Heart left ventricle (tissue), 13 donors: ENCODE measurements at regions not wholly inside any gene's neighbourhood (a gene's known extent, or its start where the extent isn't known, plus 50 kb on each side); places are given as distances from the start of the nearest gene placed in this dataset.

Experiments
- POLR2A ChIP-seq, 2 donors: fragments of 450-650 bp; IDR thresholded peaks; one replicate each; pipeline ENCODE4 v1.6.1; 2017; ENCODE audit warnings: antibody characterized with exemption in 2 of 2, mild to moderate bottlenecking in 2 of 2, moderate library complexity in 2 of 2
- TF ChIP-seq, protein P1 (sequence below), 12 donors: fragments of 200-600 bp; sonication (generic) in 4 of 12; IDR thresholded peaks; one replicate each; pipeline versions ENCODE4 v1.5.0 to v1.8.0; 2018 to 2022; ENCODE audit warnings: antibody characterized with exemption in 12 of 12, mild to moderate bottlenecking in 5 of 12
- donor health status: ischemic (EF 13 %, LVEDD 7.1; RV severe dilation, severe dysfunction).
- donor health status: DM: no; HTN: yes; CAD: no.
- donor health status: DM: no; HTN: no; CAD: no.
- donor health status: ischemic (EF 25% LVEDD 6.9; RV normal size, moderate dysfunction).
- donor health status: ischemic (EF 25% LVEDD 5.7; RV mildly dilated, moderate dysfunction).
- donor health status: ischemic (EF 35%, LVEDD 5.7; RV mildly dilated, moderate dysfunction).
- donor health status: nonischemic (EF 11% LVEDD 7.7; RV severe dilation, severe dysfunction).
- donor health status: DM: yes; HTN: yes; CAD: no.
- donor health status: PGD.
- donor health status: ischemic (EF 29% LVEDD 5.4; RV normal size, mild dysfunction).
- donor health status: nonischemic (EF 23%, LVEDD 6.1; RV moderate dilation, normal function).

DNA sequence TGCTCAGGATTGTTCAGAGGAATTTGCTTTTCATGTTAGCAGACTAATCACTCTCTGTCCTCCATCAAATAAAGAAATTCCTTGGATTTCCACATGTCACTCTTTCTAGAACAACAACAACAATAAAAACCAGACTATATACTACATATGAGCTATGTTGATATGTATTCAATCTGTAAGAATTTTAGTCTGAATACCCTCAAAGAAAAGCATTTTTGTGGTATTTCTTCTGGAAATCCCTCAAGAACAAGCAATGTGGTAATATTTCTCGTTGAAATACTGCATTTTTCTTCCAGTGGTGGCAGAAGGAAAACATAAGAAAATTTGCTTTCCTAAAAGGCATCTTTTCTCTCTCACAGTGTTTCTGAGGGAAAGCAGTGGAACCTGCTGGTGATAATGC is 312.6 kb upstream of the RSPO3 start:
- TF ChIP-seq, protein P1, sequence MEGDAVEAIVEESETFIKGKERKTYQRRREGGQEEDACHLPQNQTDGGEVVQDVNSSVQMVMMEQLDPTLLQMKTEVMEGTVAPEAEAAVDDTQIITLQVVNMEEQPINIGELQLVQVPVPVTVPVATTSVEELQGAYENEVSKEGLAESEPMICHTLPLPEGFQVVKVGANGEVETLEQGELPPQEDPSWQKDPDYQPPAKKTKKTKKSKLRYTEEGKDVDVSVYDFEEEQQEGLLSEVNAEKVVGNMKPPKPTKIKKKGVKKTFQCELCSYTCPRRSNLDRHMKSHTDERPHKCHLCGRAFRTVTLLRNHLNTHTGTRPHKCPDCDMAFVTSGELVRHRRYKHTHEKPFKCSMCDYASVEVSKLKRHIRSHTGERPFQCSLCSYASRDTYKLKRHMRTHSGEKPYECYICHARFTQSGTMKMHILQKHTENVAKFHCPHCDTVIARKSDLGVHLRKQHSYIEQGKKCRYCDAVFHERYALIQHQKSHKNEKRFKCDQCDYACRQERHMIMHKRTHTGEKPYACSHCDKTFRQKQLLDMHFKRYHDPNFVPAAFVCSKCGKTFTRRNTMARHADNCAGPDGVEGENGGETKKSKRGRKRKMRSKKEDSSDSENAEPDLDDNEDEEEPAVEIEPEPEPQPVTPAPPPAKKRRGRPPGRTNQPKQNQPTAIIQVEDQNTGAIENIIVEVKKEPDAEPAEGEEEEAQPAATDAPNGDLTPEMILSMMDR (IDR thresholded peaks at IDR 0.05), result no peak
- TF ChIP-seq POLR2A (IDR thresholded peaks at IDR 0.05), result no peak
